ENCODE measurements at regions not wholly inside any gene's neighbourhood (a gene's known extent, or its start where the extent isn't known, plus 50 kb on each side); places are given as distances from the start of the nearest gene placed in this dataset.

GRCh38 chr1:94686882-94687281 lies 133.3 kb upstream of the SLC44A3 start:
- Histone ChIP-seq H4K91ac (ENCODE audit: insufficient read depth, low read depth, low read length) (no peak overlapping the region), H2AFZ (replicated peaks; ENCODE audit: low read length, poor library complexity) (no peak overlapping the region), H3K36me3 (ENCODE audit: control insufficient read depth, insufficient read depth, low read length) (no peaks in the 10 kb centered on the region), H3K14ac (replicated peaks; ENCODE audit: low read depth, low read length) (peak overlapping the region; percentile 11; the same call in 1 of the 2 replicates), H3K27me3 (ENCODE audit: control insufficient read depth, insufficient read depth, low read length) (no peaks in the 10 kb centered on the region), H2BK5ac (ENCODE audit: low read depth, low read length, poor library complexity, severe bottlenecking) (no peak overlapping the region), H2AK9ac (replicated peaks; ENCODE audit: low read depth, low read length, poor library complexity) (no peak overlapping the region), H4K8ac (ENCODE audit: low read depth in 2 of 2, low read length in 2 of 2) (0 out of 4 replicates have a peak overlapping the region, but pooled peaks of 1 of the 2 experiments have one; percentile 3), H2BK15ac (ENCODE audit: low read depth, low read length) (0 out of 3 replicates have a peak overlapping the region, but pooled peaks have one; percentile 61), H3K9me3 (ENCODE audit: control insufficient read depth, insufficient read depth, low read length) (peaks cover 2% of the 10 kb centered on the region; the same call in 1 of the 2 replicates), H4K20me1 (ENCODE audit: insufficient read depth, low read length) (no peaks in the 10 kb centered on the region), H3K56ac (ENCODE audit: extremely low read depth, insufficient read depth, low read length) (no peak overlapping the region), H3K27ac (ENCODE audit: insufficient read depth, low read length) (no peak overlapping the region), H2AK5ac (ENCODE audit: low read depth, low read length) (peak overlapping the region; percentile 17; the same call in 1 of the 2 replicates), H2BK20ac (ENCODE audit: low read depth, low read length) (peak overlapping the region; percentile 68; the same call in 1 of the 2 replicates), H3K4me1 (ENCODE audit: control insufficient read depth, insufficient read depth, low read length) (peaks cover 17% of the 10 kb centered on the region), H3K4ac (ENCODE audit: low read depth, low read length) (peak overlapping the region; percentile 54), H3K23ac (ENCODE audit: low read depth, low read length) (no peak overlapping the region), H2BK120ac (ENCODE audit: low read depth, low read length) (peak overlapping the region; percentile 57), H3K18ac (ENCODE audit: low read depth, low read length) (no peak overlapping the region; the same call in 1 of the 2 replicates), H3K4me3 (ENCODE audit: insufficient read depth, low read depth, low read length) (no peak overlapping the region), H3K79me1 (ENCODE audit: low read depth in 1 of 2, low read length in 2 of 2) (0 out of 4 replicates have a peak, but pooled peaks cover 0 to 3% of the 10 kb centered on the region in 2 experiments), H3K4me2 (ENCODE audit: low read depth, low read length) (no peak overlapping the region), H4K5ac (ENCODE audit: low read depth, low read length) (peak overlapping the region; percentile 79; the same call in 1 of the 2 replicates), H3K9ac (ENCODE audit: low read depth, low read length) (no peak overlapping the region), H3K9me1 (ENCODE audit: insufficient read depth, low read length) (peaks cover 7% of the 10 kb centered on the region)
- TF ChIP-seq RFX5 (IDR thresholded peaks at IDR 0.05; ENCODE audit: low read depth, low read length) (no peak), RAD21 (IDR thresholded peaks at IDR 0.05; ENCODE audit: low read length) (no peak), CHD1 (IDR thresholded peaks at IDR 0.05; ENCODE audit: low read depth, low read length) (no peak), MAZ (IDR thresholded peaks at IDR 0.05; ENCODE audit: borderline replicate concordance, low read depth, low read length) (no peak), ELK1 (IDR thresholded peaks at IDR 0.05; ENCODE audit: borderline replicate concordance, low read depth, low read length) (no peak), NFE2L2 (IDR thresholded peaks at IDR 0.05; ENCODE audit: low read depth, low read length) (no peak), BHLHE40 (IDR thresholded peaks at IDR 0.05; ENCODE audit: low read depth, low read length) (no peak), MAFK (IDR thresholded peaks at IDR 0.05; ENCODE audit: low read depth, low read length) (no peak)
- in situ Hi-C loops (cut with MboI; ENCODE audit: low sequenced_read_pairs) = no loop called here
- dilution Hi-C loops (cut with HindIII; ENCODE audit: low sequenced_read_pairs, unreplicated experiment) = no loop called here
- ChIA-PET CTCF (no interaction called here), POLR2A (ENCODE audit: unreplicated experiment) (interaction anchor here (0.5 kb wide), 1 partner anchor 153 kb away, joined by 5 read pairs; no protein-coding TSS in a partner anchor)
- DNase-seq (no peak), ATAC-seq (ENCODE audit: low read depth) (no peak)
- WGBS, 2 experiments (ENCODE audit: extremely low coverage in 2 of 2, insufficient read length in 1 of 2) = 100% methylated on average over 1 of the region's 4 CpGs; no CpG with 5 or more reads in 1 of the 2 experiments
- BruUV-seq (replicated peaks) = no TSS peak
- intact Hi-C loops (cut with micrococcal nuclease) = no loop called here
